Astrocyte (in vitro differentiated cells and primary cell): ENCODE measurements at regions not wholly inside any gene's neighbourhood (a gene's known extent, or its start where the extent isn't known, plus 50 kb on each side); places are given as distances from the start of the nearest gene placed in this dataset.

Experiments
- DNase-seq: peaks from one replicate; pipeline ENCODE4 v3.0.0-alpha.2; 2010; ENCODE audit warnings: low read depth
- FAIRE-seq: peaks from 2 replicates; lab custom pipeline; 2011; peaks lifted over from hg19 to GRCh38; lab: Jason Lieb, UNC
- H2AFZ ChIP-seq: 2 replicates; pipeline ENCODE4 v1.6.0; 2012; ENCODE audit warnings: low read depth, low read length, inconsistent platforms
- H3K27ac ChIP-seq: 2 replicates; pipeline ENCODE4 v1.5.1; 2011; ENCODE audit warnings: low read depth, low read length, inconsistent platforms
- H3K27me3 ChIP-seq: 2 replicates; pipeline ENCODE4 v1.6.0; 2011; ENCODE audit warnings: low read length, inconsistent platforms; ENCODE audit not compliant: insufficient read depth
- H3K36me3 ChIP-seq: 2 replicates; pipeline ENCODE4 v1.5.1; 2011; ENCODE audit warnings: low read length, inconsistent platforms; ENCODE audit not compliant: insufficient read depth
- H3K4me1 ChIP-seq: 2 replicates; pipeline ENCODE4 v1.5.1; 2011; ENCODE audit warnings: low read length, inconsistent platforms; ENCODE audit not compliant: insufficient read depth
- H3K4me2 ChIP-seq: 2 replicates; pipeline ENCODE4 v1.6.0; 2012; ENCODE audit warnings: low read length, inconsistent platforms
- H3K4me3 ChIP-seq: 2 replicates; pipeline ENCODE4 v1.5.1; 2011; ENCODE audit warnings: low read depth, mild to moderate bottlenecking, low read length, inconsistent platforms; ENCODE audit not compliant: insufficient read depth
- H3K79me2 ChIP-seq: 2 replicates; pipeline ENCODE4 v1.6.0; 2012; ENCODE audit warnings: mild to moderate bottlenecking, low read length, inconsistent platforms; ENCODE audit not compliant: insufficient read depth
- H3K9ac ChIP-seq: 2 replicates; pipeline ENCODE4 v1.6.0; 2012; ENCODE audit warnings: mild to moderate bottlenecking, low read length, inconsistent platforms
- H3K9me3 ChIP-seq: 2 replicates; pipeline ENCODE4 v1.5.1; 2012; ENCODE audit warnings: low read depth, mild to moderate bottlenecking, low read length, inconsistent platforms; ENCODE audit not compliant: insufficient read depth
- H4K20me1 ChIP-seq: 2 replicates; pipeline ENCODE4 v1.6.0; 2012; ENCODE audit warnings: low read length, inconsistent platforms; ENCODE audit not compliant: insufficient read depth
- H3K27ac Mint-ChIP-seq: one replicate; pipeline ENCODE4 v1.8.0; 2021; ENCODE audit warnings: mild to moderate bottlenecking, mixed read lengths; ENCODE audit not compliant: unreplicated experiment
- H3K27me3 Mint-ChIP-seq: one replicate; pipeline ENCODE4 v1.8.0; 2021; ENCODE audit warnings: low read depth, mixed read lengths; ENCODE audit not compliant: unreplicated experiment
- H3K36me3 Mint-ChIP-seq: one replicate; pipeline ENCODE4 v1.8.0; 2021; ENCODE audit warnings: low read depth, mixed read lengths; ENCODE audit not compliant: unreplicated experiment
- H3K4me1 Mint-ChIP-seq: one replicate; pipeline ENCODE4 v1.8.0; 2021; ENCODE audit warnings: low read depth, mixed read lengths; ENCODE audit not compliant: unreplicated experiment
- H3K4me3 Mint-ChIP-seq: one replicate; pipeline ENCODE4 v1.8.0; 2021; ENCODE audit warnings: mild to moderate bottlenecking, moderate library complexity, mixed read lengths; ENCODE audit not compliant: unreplicated experiment
- H3K9me3 Mint-ChIP-seq: one replicate; pipeline ENCODE4 v1.8.0; 2021; ENCODE audit warnings: mild to moderate bottlenecking, mixed read lengths; ENCODE audit not compliant: unreplicated experiment
- EZH2 ChIP-seq: IDR thresholded peaks from 2 replicates; pipeline ENCODE4 v1.6.1; 2012; ENCODE audit warnings: mild to moderate bottlenecking, low read length, inconsistent platforms; ENCODE audit not compliant: insufficient read depth
- TF ChIP-seq, protein P1 (sequence below): IDR thresholded peaks from 2 replicates; pipeline ENCODE4 v1.5.1; 2011; ENCODE audit warnings: low read depth, mild to moderate bottlenecking, inconsistent platforms, low read length, moderate library complexity; ENCODE audit not compliant: insufficient read depth

DNA sequence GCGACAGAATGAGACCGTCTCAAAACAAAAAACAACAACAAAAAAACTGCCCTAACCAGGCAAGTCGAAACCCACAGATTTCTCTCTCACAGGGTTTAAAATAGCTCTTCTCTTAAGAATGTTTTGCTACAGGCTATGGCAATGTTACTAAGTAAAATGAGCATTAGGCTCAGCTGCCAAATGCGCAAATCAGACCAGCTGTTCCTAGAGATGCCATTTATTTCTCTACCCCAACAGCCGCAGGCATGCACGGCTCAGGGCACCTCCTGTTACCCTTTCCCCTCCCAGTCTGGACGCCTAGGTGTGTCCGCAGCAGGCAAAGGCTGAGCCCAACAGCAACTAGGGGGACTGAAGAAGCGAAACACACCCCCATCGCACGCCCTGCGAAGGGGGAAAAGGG, 168.3 kb upstream of the MBL2 start:
- FAIRE-seq, result no peak
- no peak overlapping the region for H2AFZ ChIP-seq
- H3K27ac Mint-ChIP-seq, result no peak overlapping the region

DNA sequence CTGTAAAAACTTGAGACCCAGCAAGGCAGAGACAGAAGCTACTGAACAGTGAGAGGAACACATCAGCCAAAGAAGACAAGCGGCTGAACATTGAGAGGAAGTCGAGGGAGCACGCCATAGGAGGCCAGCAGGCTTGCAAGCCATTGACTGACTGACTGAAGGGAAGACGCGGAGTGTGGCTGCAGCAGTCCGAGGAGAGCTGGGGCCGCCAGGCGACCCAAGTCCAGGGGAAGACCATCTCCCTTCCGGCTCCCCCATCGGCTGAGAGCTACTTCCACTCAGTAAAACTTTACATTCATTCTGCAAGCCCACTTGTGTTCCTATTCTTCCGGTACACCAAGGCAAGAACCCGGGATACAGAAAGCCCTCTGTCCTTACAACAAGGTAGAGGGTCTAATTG, 167.3 kb upstream of the MBL2 start:
- no peak overlapping the region for H3K4me3 Mint-ChIP-seq

More for the DNA sequence above, 168.3 kb upstream of the MBL2 start:
- Histone ChIP-seq H3K4me1 (no peaks in the 10 kb centered on the region), H3K36me3 (no peaks in the 10 kb centered on the region), H3K4me2 (no peak overlapping the region), H3K79me2 (no peaks in the 10 kb centered on the region), H3K9me3 (no peaks in the 10 kb centered on the region), H3K4me3 (no peak overlapping the region), H4K20me1 (no peaks in the 10 kb centered on the region), H3K9ac (no peak overlapping the region), H3K27me3 (no peaks in the 10 kb centered on the region), H3K27ac (no peak overlapping the region)
- Mint-ChIP-seq H3K4me1 (no peaks in the 10 kb centered on the region), H3K27me3 (no peaks in the 10 kb centered on the region), H3K36me3 (no peaks in the 10 kb centered on the region), H3K9me3 (peaks cover 2% of the 10 kb centered on the region), H3K4me3 (no peak overlapping the region)
- TF ChIP-seq EZH2, result no peak
- TF ChIP-seq, protein P1, sequence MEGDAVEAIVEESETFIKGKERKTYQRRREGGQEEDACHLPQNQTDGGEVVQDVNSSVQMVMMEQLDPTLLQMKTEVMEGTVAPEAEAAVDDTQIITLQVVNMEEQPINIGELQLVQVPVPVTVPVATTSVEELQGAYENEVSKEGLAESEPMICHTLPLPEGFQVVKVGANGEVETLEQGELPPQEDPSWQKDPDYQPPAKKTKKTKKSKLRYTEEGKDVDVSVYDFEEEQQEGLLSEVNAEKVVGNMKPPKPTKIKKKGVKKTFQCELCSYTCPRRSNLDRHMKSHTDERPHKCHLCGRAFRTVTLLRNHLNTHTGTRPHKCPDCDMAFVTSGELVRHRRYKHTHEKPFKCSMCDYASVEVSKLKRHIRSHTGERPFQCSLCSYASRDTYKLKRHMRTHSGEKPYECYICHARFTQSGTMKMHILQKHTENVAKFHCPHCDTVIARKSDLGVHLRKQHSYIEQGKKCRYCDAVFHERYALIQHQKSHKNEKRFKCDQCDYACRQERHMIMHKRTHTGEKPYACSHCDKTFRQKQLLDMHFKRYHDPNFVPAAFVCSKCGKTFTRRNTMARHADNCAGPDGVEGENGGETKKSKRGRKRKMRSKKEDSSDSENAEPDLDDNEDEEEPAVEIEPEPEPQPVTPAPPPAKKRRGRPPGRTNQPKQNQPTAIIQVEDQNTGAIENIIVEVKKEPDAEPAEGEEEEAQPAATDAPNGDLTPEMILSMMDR, result no peak
- DNase-seq, result no peak

DNA sequence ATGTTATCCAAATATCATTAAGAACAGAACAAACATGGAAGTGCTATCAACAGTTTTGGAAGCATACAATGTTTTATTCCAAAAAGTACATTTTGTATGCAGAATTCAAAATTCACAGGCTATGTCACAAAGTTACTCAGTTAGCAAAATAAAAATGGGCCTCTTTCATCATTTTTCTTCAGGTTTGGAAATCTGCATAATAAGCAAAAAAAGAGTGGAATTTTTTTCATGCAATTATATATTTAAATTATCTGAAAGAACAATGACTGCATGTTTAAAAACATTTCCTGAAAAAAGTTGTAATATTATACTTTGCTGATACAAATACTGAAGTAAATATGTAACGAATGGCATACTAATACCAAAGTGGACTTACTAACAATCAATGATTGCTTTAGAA, 161.2 kb upstream of the MBL2 start:
- Mint-ChIP-seq H3K27me3 (no peaks in the 10 kb centered on the region), H3K36me3 (no peaks in the 10 kb centered on the region), H3K9me3 (no peaks in the 10 kb centered on the region), H3K4me3 (no peak overlapping the region), H3K4me1 (no peaks in the 10 kb centered on the region), H3K27ac (no peak overlapping the region)
- TF ChIP-seq, protein P1, result no peak
- no peak for TF ChIP-seq EZH2
- FAIRE-seq (no peak), DNase-seq (no peak)
- H3K79me2 ChIP-seq, result no peaks in the 10 kb centered on the region
- no peak overlapping the region for H3K4me2 ChIP-seq
- no peaks in the 10 kb centered on the region for H4K20me1 ChIP-seq
- H2AFZ ChIP-seq, result no peak overlapping the region
- no peaks in the 10 kb centered on the region for H3K9me3 ChIP-seq
- no peak overlapping the region for H3K9ac ChIP-seq
- H3K4me1 ChIP-seq, result no peaks in the 10 kb centered on the region
- no peak overlapping the region for H3K4me3 ChIP-seq
- no peaks in the 10 kb centered on the region for H3K36me3 ChIP-seq
- H3K27me3 ChIP-seq, result no peaks in the 10 kb centered on the region
- H3K27ac ChIP-seq, result no peak overlapping the region

More for the DNA sequence above, 167.3 kb upstream of the MBL2 start:
- Mint-ChIP-seq H3K9me3 (peaks cover 2% of the 10 kb centered on the region), H3K36me3 (no peaks in the 10 kb centered on the region), H3K27ac (no peak overlapping the region), H3K27me3 (no peaks in the 10 kb centered on the region), H3K4me1 (no peaks in the 10 kb centered on the region)
- Histone ChIP-seq H3K27ac (no peak overlapping the region), H2AFZ (no peak overlapping the region), H3K9ac (no peak overlapping the region), H3K4me1 (no peaks in the 10 kb centered on the region), H3K4me2 (no peak overlapping the region), H4K20me1 (no peaks in the 10 kb centered on the region), H3K36me3 (no peaks in the 10 kb centered on the region), H3K79me2 (no peaks in the 10 kb centered on the region), H3K9me3 (no peaks in the 10 kb centered on the region), H3K4me3 (no peak overlapping the region), H3K27me3 (no peaks in the 10 kb centered on the region)
- FAIRE-seq (no peak), DNase-seq (no peak)
- TF ChIP-seq, protein P1, result no peak
- no peak for TF ChIP-seq EZH2
